Loucy (cell line): ENCODE measurements at regions not wholly inside any gene's neighbourhood (a gene's known extent, or its start where the extent isn't known, plus 50 kb on each side); places are given as distances from the start of the nearest gene placed in this dataset.

Experiments
- CTCF ChIP-seq: fragments of 200-600 bp; sonication (generic); conservative IDR thresholded peaks from 2 replicates; pipeline ENCODE4 v1.5.1; 2014; ENCODE audit warnings: mild to moderate bottlenecking, antibody characterized with exemption, low read length
- EZH2phosphoT487 ChIP-seq: fragments of 200-600 bp; IDR thresholded peaks from 2 replicates; pipeline ENCODE4 v1.6.1; 2018; ENCODE audit warnings: antibody characterized with exemption, mild to moderate bottlenecking, moderate library complexity, borderline replicate concordance

- TF ChIP-seq CTCF (no peak), EZH2phosphoT487 (no peak)
Measured at GRCh38 chr16:74202009-74202408, 94.6 kb upstream of the PSMD7 start.
